ENCODE measurements at regions not wholly inside any gene's neighbourhood (a gene's known extent, or its start where the extent isn't known, plus 50 kb on each side); places are given as distances from the start of the nearest gene placed in this dataset.
"Not testable (repeated sequence)": the region's sequence is repeated elsewhere in the genome, so short reads cannot be mapped to it uniquely, and the experiment has no call there.

DNA sequence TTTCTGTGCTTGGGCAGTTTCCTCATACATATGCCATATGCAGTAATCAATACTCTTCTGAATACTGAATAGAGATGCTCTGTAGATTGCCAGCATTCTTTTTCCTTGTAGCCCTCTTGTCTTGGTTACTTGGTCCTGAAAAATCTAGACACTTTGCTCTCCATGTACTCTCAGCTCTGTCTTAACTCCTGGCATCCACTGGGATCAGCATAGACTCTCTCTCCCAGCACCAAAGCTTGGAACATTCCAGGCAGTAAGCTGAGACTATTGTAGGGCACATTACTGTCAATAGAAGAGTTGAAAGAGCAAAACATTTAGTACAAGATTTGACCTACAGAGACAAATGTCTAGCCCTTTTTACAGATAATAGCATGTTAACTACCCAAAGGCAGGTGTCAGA is 1100.3 kb downstream of the TBL1XR1 start:
- Histone ChIP-seq H3K36me3 (no peaks in the 10 kb centered on the region), H3K9me3 (peaks cover 0 to 4% (median 0%) of the 10 kb centered on the region in 3 donors), H3K27ac (no peak overlapping the region), H3K27me3 (no peaks in the 10 kb centered on the region), H3K4me3 (no peak overlapping the region), H3K4me1 (no peaks in the 10 kb centered on the region)
- ATAC-seq, result no peak
- TF ChIP-seq, protein P1, sequence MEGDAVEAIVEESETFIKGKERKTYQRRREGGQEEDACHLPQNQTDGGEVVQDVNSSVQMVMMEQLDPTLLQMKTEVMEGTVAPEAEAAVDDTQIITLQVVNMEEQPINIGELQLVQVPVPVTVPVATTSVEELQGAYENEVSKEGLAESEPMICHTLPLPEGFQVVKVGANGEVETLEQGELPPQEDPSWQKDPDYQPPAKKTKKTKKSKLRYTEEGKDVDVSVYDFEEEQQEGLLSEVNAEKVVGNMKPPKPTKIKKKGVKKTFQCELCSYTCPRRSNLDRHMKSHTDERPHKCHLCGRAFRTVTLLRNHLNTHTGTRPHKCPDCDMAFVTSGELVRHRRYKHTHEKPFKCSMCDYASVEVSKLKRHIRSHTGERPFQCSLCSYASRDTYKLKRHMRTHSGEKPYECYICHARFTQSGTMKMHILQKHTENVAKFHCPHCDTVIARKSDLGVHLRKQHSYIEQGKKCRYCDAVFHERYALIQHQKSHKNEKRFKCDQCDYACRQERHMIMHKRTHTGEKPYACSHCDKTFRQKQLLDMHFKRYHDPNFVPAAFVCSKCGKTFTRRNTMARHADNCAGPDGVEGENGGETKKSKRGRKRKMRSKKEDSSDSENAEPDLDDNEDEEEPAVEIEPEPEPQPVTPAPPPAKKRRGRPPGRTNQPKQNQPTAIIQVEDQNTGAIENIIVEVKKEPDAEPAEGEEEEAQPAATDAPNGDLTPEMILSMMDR (IDR thresholded peaks at IDR 0.05), result no peak
- TF ChIP-seq EP300 (IDR thresholded peaks at IDR 0.05), result no peak
- no peak for TF ChIP-seq POLR2A (IDR thresholded peaks at IDR 0.05)
- no peak for TF ChIP-seq POLR2AphosphoS5 (IDR thresholded peaks at IDR 0.05)

DNA sequence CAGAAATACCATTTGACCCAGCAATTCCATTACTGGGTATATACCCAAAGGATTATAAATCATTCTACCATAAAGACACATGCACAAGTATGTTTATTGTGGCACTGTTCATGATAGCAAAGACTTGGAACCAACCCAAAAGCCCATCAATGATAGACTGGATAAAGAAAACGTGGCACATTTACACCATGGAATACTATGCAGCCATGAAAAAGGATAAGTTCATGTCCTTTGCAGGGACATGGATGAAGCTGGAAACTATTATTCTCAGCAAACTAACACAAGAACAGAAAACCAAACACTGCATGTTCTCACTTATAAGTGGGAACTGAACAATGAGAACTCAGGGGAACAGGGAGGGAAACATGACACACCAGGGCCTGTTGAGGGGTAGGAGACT is 1103.4 kb downstream of the TBL1XR1 start:
- H3K27me3 ChIP-seq, H3K4me1 ChIP-seq, ATAC-seq, H3K4me3 ChIP-seq, H3K27ac ChIP-seq, H3K36me3 ChIP-seq, H3K9me3 ChIP-seq: not testable (repeated sequence)
- WGBS, 2 donors (ENCODE audit: low coverage in 1 of 2), result 43 to 75% methylated on average over 1 of the region's 1 CpG

DNA sequence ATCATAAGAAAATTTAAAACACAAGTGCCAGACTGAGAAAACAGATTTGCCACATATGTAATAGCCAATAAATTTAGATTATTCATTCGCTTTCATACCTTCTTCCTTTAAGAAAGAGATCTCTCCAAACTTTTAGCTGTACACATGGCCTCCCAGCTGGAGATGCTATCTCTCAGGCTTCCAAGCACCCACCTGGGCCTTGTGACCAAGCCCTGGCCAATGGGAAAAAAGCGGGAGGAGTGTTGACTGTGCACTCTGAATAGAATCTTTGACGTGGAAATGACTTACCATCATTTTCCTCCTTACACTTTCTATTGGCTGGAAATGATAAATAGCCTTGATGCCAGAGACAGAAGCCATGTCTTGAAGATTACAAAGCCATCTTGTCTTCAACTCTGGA is 1106.6 kb downstream of the TBL1XR1 start:
- no peak overlapping the region for H3K27ac ChIP-seq
- H3K4me3 ChIP-seq, result no peak overlapping the region
- ATAC-seq, result no peak
- peaks cover 0 to 4% (median 0%) of the 10 kb centered on the region in 3 donors for H3K9me3 ChIP-seq
- H3K36me3 ChIP-seq, result no peaks in the 10 kb centered on the region
- H3K4me1 ChIP-seq, result no peaks in the 10 kb centered on the region
- WGBS, 2 donors (ENCODE audit: low coverage in 1 of 2), result 71 to 85% methylated on average over 3 of the region's 3 CpGs
- H3K27me3 ChIP-seq, result no peaks in the 10 kb centered on the region
- TF ChIP-seq, protein P1 (IDR thresholded peaks at IDR 0.05), result no peak
- TF ChIP-seq POLR2AphosphoS5 (IDR thresholded peaks at IDR 0.05) (no peak), EP300 (IDR thresholded peaks at IDR 0.05) (no peak), POLR2A (IDR thresholded peaks at IDR 0.05) (no peak)

DNA sequence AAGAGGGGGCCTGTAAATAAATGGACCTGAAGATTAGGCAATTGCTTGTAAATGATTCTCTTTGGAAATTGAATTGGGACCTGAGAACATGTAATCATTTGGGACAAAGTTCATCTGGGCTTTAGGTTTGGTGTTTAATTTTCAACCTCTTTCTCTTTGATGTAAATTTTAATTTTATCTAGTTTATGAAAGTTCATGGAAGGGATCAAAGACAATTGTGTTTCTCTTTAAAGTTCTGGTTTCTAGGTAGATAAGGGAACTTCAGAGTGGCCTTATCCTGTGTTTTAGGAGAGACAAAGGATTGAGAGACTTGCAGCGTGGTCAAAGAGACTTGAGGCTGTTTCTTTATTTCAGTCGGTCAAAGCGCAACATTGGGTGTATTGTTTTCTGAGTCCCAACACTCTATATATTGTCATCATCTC is 1108.3 kb downstream of the TBL1XR1 start:
- no peak overlapping the region for H3K4me3 ChIP-seq

DNA sequence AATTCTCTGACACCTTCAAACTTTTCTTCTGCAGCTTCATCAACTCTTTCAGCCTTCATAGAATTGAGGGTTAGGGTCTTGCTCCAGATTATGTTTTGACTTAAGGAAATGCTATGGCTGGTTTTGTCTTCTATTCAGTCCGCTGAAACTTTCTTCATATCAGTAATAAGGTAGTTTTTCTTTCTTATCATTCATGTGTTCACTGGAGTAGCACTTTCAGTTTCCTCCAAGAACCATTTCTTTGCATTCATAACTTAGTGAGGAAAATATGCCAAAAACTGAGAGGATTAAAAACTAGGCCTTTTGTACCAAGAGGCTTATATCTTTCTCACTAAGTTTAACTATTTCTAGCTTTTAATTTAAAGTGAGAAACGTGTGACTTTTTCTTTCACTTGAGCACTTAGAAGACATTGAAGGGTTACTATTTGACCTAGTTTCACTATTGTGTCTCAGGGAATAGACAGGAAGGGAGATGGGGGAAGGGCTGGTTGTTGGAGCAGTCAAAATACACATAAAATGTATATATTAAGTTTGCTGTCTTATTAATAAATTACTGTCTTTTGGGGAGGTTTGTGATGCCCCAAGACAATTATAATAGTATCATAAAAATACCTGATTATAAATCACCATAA is 1110.1 kb downstream of the TBL1XR1 start:
- no peak overlapping the region for H3K27ac ChIP-seq
- H3K9me3 ChIP-seq, result no peaks in the 10 kb centered on the region
- WGBS, 2 donors (ENCODE audit: low coverage in 1 of 2), result 43 to 85% methylated on average over 2 of the region's 2 CpGs
- no peaks in the 10 kb centered on the region for H3K27me3 ChIP-seq
- ATAC-seq, result no peak
- no peaks in the 10 kb centered on the region for H3K36me3 ChIP-seq
- TF ChIP-seq EP300 (IDR thresholded peaks at IDR 0.05) (no peak), POLR2A (IDR thresholded peaks at IDR 0.05) (no peak), POLR2AphosphoS5 (IDR thresholded peaks at IDR 0.05) (no peak)
- TF ChIP-seq, protein P1 (IDR thresholded peaks at IDR 0.05), result no peak
- no peaks in the 10 kb centered on the region for H3K4me1 ChIP-seq
- H3K4me3 ChIP-seq, result no peak overlapping the region

More for the DNA sequence above, 1108.3 kb downstream of the TBL1XR1 start:
- 90 to 93% methylated on average over 3 of the region's 3 CpGs for WGBS, 2 donors (ENCODE audit: low coverage in 1 of 2)
- TF ChIP-seq EP300 (IDR thresholded peaks at IDR 0.05), result no peak
- H3K9me3 ChIP-seq, result peaks cover 0 to 2% (median 0%) of the 10 kb centered on the region in 3 donors
- no peak overlapping the region for H3K27ac ChIP-seq
- H3K36me3 ChIP-seq, result no peaks in the 10 kb centered on the region
- no peak for ATAC-seq
- no peaks in the 10 kb centered on the region for H3K4me1 ChIP-seq
- H3K27me3 ChIP-seq, result no peaks in the 10 kb centered on the region

DNA sequence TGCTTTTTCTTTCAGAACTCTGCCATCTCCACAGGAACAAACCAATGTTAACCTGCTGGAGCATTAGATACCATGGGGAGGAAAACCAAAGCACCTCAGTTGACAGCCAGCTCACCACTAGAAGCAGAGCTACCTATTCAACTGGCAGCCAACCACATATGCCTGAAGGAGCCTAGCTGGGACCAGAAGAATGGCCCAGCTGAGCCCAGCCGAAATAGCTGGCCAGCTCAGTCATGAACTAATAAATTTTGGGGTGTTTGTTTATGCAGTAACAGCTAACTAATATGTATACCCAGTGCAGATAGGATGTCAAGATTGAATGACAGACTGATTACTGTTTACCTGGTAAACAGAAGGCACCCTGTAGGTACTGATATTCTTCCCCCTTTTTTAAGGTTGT is 1117.5 kb downstream of the TBL1XR1 start:
- WGBS, 2 donors (ENCODE audit: low coverage in 1 of 2), result 100% methylated on average over 1 of the region's 1 CpG; no CpG with 5 or more reads in 1 of the 2 donors
- ATAC-seq, result no peak
- H3K4me1 ChIP-seq, result no peaks in the 10 kb centered on the region

More for the DNA sequence above, 1117.5 kb downstream of the TBL1XR1 start:
- no peaks in the 10 kb centered on the region for H3K27me3 ChIP-seq
- no peak overlapping the region for H3K27ac ChIP-seq
- H3K9me3 ChIP-seq, result no peaks in the 10 kb centered on the region
- H3K36me3 ChIP-seq, result no peaks in the 10 kb centered on the region
- H3K4me3 ChIP-seq, result no peak overlapping the region
- no peak for TF ChIP-seq POLR2AphosphoS5 (IDR thresholded peaks at IDR 0.05)
- TF ChIP-seq, protein P1 (IDR thresholded peaks at IDR 0.05), result no peak
- TF ChIP-seq EP300 (IDR thresholded peaks at IDR 0.05), result no peak
- no peak for TF ChIP-seq POLR2A (IDR thresholded peaks at IDR 0.05)

All from gastroesophageal sphincter (tissue), 4 donors.